PFSK-1 (cell line): ENCODE measurements at regions not wholly inside any gene's neighbourhood (a gene's known extent, or its start where the extent isn't known, plus 50 kb on each side); places are given as distances from the start of the nearest gene placed in this dataset.

Source experiments
- FOXP2 ChIP-seq: optimal IDR thresholded peaks from 2 replicates; pipeline ENCODE3; 2011; ENCODE audit warnings: borderline replicate concordance, control low read depth, inconsistent platforms; ENCODE audit not compliant: insufficient read depth; ENCODE audit errors: extremely low read length, extremely low read depth
- POLR2AphosphoS5 ChIP-seq: IDR thresholded peaks from 2 replicates; pipeline ENCODE4 v1.6.1; 2012; ENCODE audit warnings: low read depth, mild to moderate bottlenecking, control low read depth, low read length, moderate library complexity
- SIN3A ChIP-seq: IDR thresholded peaks from 2 replicates; pipeline ENCODE4 v1.6.1; 2012; ENCODE audit warnings: mild to moderate bottlenecking, low read length, moderate library complexity, borderline replicate concordance; ENCODE audit not compliant: insufficient read depth
- TAF1 ChIP-seq: IDR thresholded peaks from 2 replicates; pipeline ENCODE4 v1.6.1; 2012; ENCODE audit warnings: low read length, control low read depth, borderline replicate concordance; ENCODE audit not compliant: insufficient read depth
- TF ChIP-seq, protein P1 (sequence below), 2 experiments: IDR thresholded peaks; 2 replicates each; pipeline versions ENCODE4 v1.6.1 to v1.8.0; 2011 to 2012; ENCODE audit warnings: low read depth in 2 of 2, low read length in 2 of 2, control low read depth in 1 of 2, inconsistent platforms in 1 of 2, mild to moderate bottlenecking in 1 of 2, moderate library complexity in 1 of 2; ENCODE audit not compliant: insufficient read depth in 1 of 2

DNA sequence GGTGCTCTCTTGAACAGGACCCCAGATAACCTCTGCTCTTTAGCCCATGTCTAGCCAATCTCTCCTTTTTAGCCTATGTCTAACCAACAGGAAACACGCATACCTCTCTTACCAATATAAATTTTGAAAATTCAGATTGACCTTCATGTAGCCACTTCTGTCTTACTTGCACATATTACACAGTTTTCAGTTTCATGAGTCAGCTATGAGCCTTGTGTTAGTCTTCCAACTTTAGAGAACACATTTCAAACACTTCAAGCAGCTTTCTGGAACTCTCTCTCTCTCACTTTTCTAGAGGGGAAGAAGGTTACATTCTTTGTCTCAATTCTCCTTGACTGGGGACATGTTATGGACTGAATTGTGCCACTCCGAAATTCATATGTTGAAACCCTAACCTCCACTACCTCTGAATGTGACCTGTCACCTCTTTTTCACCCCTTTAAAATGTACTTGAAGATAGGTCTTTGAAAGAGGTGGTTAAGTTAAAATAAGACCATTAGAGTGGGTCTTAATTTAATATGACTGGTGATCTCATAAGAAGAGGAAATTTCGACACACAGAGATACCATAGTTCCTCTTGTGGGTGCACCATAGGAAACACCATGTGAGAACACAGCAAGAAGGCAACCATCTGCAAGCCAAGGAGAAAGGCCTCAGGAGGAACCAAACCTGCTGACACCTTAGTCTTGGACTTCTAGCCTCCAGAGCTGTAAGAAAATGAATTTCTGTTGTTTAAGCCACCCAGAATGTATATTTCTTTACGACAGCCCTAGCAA, 480.3 kb upstream of the ALCAM start:
- TF ChIP-seq TAF1 (no peak), SIN3A (no peak), FOXP2 (no peak), POLR2AphosphoS5 (no peak)
- TF ChIP-seq, protein P1, sequence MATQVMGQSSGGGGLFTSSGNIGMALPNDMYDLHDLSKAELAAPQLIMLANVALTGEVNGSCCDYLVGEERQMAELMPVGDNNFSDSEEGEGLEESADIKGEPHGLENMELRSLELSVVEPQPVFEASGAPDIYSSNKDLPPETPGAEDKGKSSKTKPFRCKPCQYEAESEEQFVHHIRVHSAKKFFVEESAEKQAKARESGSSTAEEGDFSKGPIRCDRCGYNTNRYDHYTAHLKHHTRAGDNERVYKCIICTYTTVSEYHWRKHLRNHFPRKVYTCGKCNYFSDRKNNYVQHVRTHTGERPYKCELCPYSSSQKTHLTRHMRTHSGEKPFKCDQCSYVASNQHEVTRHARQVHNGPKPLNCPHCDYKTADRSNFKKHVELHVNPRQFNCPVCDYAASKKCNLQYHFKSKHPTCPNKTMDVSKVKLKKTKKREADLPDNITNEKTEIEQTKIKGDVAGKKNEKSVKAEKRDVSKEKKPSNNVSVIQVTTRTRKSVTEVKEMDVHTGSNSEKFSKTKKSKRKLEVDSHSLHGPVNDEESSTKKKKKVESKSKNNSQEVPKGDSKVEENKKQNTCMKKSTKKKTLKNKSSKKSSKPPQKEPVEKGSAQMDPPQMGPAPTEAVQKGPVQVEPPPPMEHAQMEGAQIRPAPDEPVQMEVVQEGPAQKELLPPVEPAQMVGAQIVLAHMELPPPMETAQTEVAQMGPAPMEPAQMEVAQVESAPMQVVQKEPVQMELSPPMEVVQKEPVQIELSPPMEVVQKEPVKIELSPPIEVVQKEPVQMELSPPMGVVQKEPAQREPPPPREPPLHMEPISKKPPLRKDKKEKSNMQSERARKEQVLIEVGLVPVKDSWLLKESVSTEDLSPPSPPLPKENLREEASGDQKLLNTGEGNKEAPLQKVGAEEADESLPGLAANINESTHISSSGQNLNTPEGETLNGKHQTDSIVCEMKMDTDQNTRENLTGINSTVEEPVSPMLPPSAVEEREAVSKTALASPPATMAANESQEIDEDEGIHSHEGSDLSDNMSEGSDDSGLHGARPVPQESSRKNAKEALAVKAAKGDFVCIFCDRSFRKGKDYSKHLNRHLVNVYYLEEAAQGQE (IDR thresholded peaks at IDR 0.05; ENCODE audit: insufficient read depth in 1 of 2, low read depth in 2 of 2, low read length in 2 of 2), result no peak

DNA sequence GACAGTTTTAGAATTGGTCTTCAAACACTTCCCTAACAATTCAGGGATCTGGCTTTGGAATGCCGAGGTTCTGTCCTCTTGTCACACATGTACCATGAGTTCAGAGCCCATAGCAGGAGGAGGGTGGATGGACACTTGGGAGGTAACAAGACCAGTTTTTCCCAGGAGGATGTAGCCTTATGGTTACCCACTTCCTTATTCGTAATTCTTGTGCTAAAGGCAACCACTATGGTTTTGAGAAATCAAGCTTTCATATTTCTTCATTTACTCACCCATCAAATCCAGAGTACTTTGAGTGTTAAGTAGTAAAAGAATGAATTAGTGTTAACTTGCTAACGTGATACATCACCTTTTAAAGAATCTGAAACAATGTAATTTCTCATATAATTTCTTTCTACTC, 479.6 kb upstream of the ALCAM start:
- no peak for TF ChIP-seq FOXP2
- TF ChIP-seq TAF1, result no peak
- TF ChIP-seq, protein P1 (IDR thresholded peaks at IDR 0.05; ENCODE audit: insufficient read depth in 1 of 2, low read depth in 2 of 2, low read length in 2 of 2), result no peak
- TF ChIP-seq POLR2AphosphoS5, result no peak
- no peak for TF ChIP-seq SIN3A

DNA sequence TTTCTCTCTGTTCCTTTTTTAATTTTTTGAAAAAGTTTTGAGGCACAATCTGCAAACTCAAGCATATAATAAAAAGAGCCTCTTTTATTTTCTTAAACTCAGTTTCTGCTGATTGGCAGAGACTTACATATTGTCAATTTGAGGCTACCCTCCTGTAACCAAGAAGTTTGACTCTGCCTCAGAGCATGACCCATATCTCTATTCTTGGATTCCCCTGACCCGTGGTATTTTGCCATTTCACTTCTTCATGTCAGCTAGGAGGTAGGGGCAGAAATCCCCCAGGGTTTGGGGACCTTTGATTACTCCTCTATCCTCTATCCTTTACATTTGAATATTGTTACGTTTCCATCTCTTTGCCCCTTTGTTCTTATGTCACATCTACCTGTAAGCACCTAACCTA, 479.1 kb upstream of the ALCAM start:
- no peak for TF ChIP-seq TAF1
- no peak for TF ChIP-seq FOXP2
- TF ChIP-seq, protein P1 (IDR thresholded peaks at IDR 0.05; ENCODE audit: insufficient read depth in 1 of 2, low read depth in 2 of 2, low read length in 2 of 2), result no peak
- TF ChIP-seq POLR2AphosphoS5, result no peak
- TF ChIP-seq SIN3A, result no peak

DNA sequence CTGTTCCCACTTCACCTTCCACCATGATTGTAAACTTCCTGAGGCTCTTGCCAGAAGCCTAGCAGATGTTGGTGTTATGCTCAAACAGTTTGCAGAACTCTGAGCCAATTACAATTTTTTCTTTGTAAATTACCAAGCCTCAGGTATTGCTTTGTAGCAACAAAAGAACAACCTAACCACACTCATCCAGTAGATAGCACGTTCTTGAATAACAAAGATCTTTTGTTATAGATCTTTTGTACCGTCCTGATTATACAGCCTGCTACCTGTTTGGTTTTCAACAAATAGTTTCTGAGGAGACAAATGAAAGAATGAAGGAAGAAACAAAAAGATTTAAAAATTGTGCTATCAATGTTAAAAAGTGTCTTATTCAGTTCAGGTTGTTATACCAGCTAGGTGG, 474.7 kb upstream of the ALCAM start:
- TF ChIP-seq FOXP2, result no peak
- TF ChIP-seq SIN3A, result no peak
- TF ChIP-seq, protein P1 (IDR thresholded peaks at IDR 0.05; ENCODE audit: insufficient read depth in 1 of 2, low read depth in 2 of 2, low read length in 2 of 2), result no peak
- no peak for TF ChIP-seq POLR2AphosphoS5
- no peak for TF ChIP-seq TAF1

DNA sequence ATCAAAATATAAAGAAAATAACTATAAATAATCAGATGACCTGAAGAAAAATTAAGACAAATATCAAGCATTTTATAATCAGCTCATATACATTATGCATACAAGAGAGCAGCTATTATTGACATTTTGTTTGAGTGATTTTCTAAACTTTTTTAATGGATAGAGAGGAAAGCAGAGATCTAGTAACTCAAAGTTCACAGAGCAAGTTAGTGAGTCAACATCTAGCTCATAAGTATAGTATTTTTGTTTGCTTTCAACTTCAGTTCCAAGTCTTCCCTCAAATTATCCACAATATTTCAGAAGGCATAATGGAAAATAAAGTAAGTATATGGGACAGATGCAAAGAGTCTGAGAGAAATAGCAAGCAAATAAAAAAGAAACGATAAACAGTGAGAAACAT, 470.1 kb upstream of the ALCAM start:
- TF ChIP-seq SIN3A, result no peak
- TF ChIP-seq, protein P1 (IDR thresholded peaks at IDR 0.05; ENCODE audit: insufficient read depth in 1 of 2, low read depth in 2 of 2, low read length in 2 of 2), result no peak
- TF ChIP-seq POLR2AphosphoS5, result no peak
- no peak for TF ChIP-seq TAF1
- TF ChIP-seq FOXP2, result no peak
